Hepatocyte (in vitro differentiated cells): ENCODE measurements at regions not wholly inside any gene's neighbourhood (a gene's known extent, or its start where the extent isn't known, plus 50 kb on each side); places are given as distances from the start of the nearest gene placed in this dataset.
"Not testable (repeated sequence)": the region's sequence is repeated elsewhere in the genome, so short reads cannot be mapped to it uniquely, and the experiment has no call there.

ENCODE experiments used
- DNase-seq: peaks from one replicate; pipeline ENCODE4 v3.0.0-alpha.2; 2016; ENCODE audit warnings: low spot score
- H2AFZ ChIP-seq: fragments of 200-600 bp; sonication (generic); 2 replicates; pipeline ENCODE4 v1.6.0; 2016; ENCODE audit warnings: antibody characterized with exemption, mild to moderate bottlenecking
- H3K27ac ChIP-seq: fragments of 200-600 bp; sonication (generic); 2 replicates; pipeline ENCODE4 v1.5.1; 2016; ENCODE audit warnings: mild to moderate bottlenecking
- H3K27me3 ChIP-seq: fragments of 200-600 bp; sonication (generic); 2 replicates; pipeline ENCODE4 v1.6.1; 2016
- H3K36me3 ChIP-seq: fragments of 200-600 bp; sonication (generic); replicated peaks from 2 replicates; pipeline ENCODE4 v1.5.1; 2016; ENCODE audit warnings: low read depth; ENCODE audit not compliant: insufficient read depth
- H3K4me1 ChIP-seq: fragments of 200-600 bp; sonication (generic); 2 replicates; pipeline ENCODE4 v1.5.1; 2016; ENCODE audit warnings: mild to moderate bottlenecking, moderate library complexity; ENCODE audit not compliant: insufficient read depth
- H3K4me2 ChIP-seq: fragments of 200-600 bp; sonication (generic); 2 replicates; pipeline ENCODE4 v1.6.0; 2016
- H3K4me3 ChIP-seq: fragments of 200-600 bp; sonication (generic); 2 replicates; pipeline ENCODE4 v1.5.1; 2016; ENCODE audit warnings: mild to moderate bottlenecking
- H3K79me2 ChIP-seq: fragments of 200-600 bp; sonication (generic); 2 replicates; pipeline ENCODE4 v1.6.0; 2017; ENCODE audit warnings: mild to moderate bottlenecking
- H3K9me2 ChIP-seq: fragments of 200-600 bp; sonication (generic); replicated peaks from 2 replicates; pipeline ENCODE4 v1.6.0; 2017; ENCODE audit warnings: mild to moderate bottlenecking; ENCODE audit not compliant: insufficient read depth
- H3K9me3 ChIP-seq: fragments of 200-600 bp; sonication (generic); 2 replicates; pipeline ENCODE4 v1.5.1; 2016; ENCODE audit warnings: low read depth, mild to moderate bottlenecking
- H4K20me1 ChIP-seq: fragments of 200-600 bp; sonication (generic); 2 replicates; pipeline ENCODE4 v1.6.0; 2016; ENCODE audit warnings: mild to moderate bottlenecking; ENCODE audit not compliant: insufficient read depth, poor library complexity, severe bottlenecking
- CTCF ChIP-seq: fragments of 200-600 bp; sonication (generic); IDR thresholded peaks from 2 replicates; pipeline ENCODE4 v1.5.1; 2016; ENCODE audit warnings: antibody characterized with exemption, mild to moderate bottlenecking; ENCODE audit not compliant: poor library complexity
- EZH2 ChIP-seq: fragments of 200-600 bp; sonication (generic); IDR thresholded peaks from 2 replicates; pipeline ENCODE4 v1.6.1; 2016; ENCODE audit warnings: antibody characterized with exemption, mild to moderate bottlenecking, borderline replicate concordance
- EZH2phosphoT487 ChIP-seq: fragments of 200-600 bp; sonication (generic); IDR thresholded peaks from one replicate; pipeline ENCODE4 v1.6.1; 2018; ENCODE audit warnings: antibody characterized with exemption, mild to moderate bottlenecking, low read depth, moderate library complexity; ENCODE audit not compliant: unreplicated experiment, severe bottlenecking
- WGBS: methylation state at CpG from one replicate; pipeline ENCODE4 v1.1.6; 2016; ENCODE audit warnings: low lambda C conversion rate; ENCODE audit errors: missing lambda C conversion rate; 5-methylcytosine and 5-hydroxymethylcytosine counted together

- H2AFZ ChIP-seq: no peak overlapping the region
- H3K4me1 ChIP-seq: no peaks in the 10 kb centered on the region
- 56% methylated on average over 12 of the region's 12 CpGs for WGBS
- no peaks in the 10 kb centered on the region for H3K9me3 ChIP-seq
- no peak overlapping the region for H3K4me2 ChIP-seq
- H3K27me3 ChIP-seq: no peaks in the 10 kb centered on the region
- DNase-seq: no peak
- H4K20me1 ChIP-seq: no peaks in the 10 kb centered on the region
- no peak overlapping the region for H3K4me3 ChIP-seq
- no peaks in the 10 kb centered on the region for H3K9me2 ChIP-seq
- TF ChIP-seq EZH2 (no peak), CTCF (no peak), EZH2phosphoT487 (no peak)
- H3K27ac ChIP-seq: no peak overlapping the region
- H3K36me3 ChIP-seq: no peaks in the 10 kb centered on the region
- no peaks in the 10 kb centered on the region for H3K79me2 ChIP-seq
These were observed 616.3 kb downstream of the UQCRFS1 start for GRCh38 chr19:28596561-28597071.

- no peak overlapping the region for H3K4me2 ChIP-seq
- no peaks in the 10 kb centered on the region for H3K4me1 ChIP-seq
- H3K9me3 ChIP-seq: no peaks in the 10 kb centered on the region
- no peak for TF ChIP-seq EZH2
- no peak for TF ChIP-seq CTCF
- no peak for TF ChIP-seq EZH2phosphoT487
- H3K79me2 ChIP-seq: no peaks in the 10 kb centered on the region
- 86% methylated on average over 4 of the region's 4 CpGs for WGBS
- H3K27ac ChIP-seq: no peak overlapping the region
- DNase-seq: no peak
- no peak overlapping the region for H3K4me3 ChIP-seq
- no peak overlapping the region for H2AFZ ChIP-seq
- H3K27me3 ChIP-seq: no peaks in the 10 kb centered on the region
- H3K36me3 ChIP-seq: no peaks in the 10 kb centered on the region
- H3K9me2 ChIP-seq: no peaks in the 10 kb centered on the region
- no peaks in the 10 kb centered on the region for H4K20me1 ChIP-seq
These were observed 617.0 kb downstream of the UQCRFS1 start for GRCh38 chr19:28595722-28596480.

GRCh38 chr19:28594737-28595136, 618.2 kb downstream of the UQCRFS1 start:
- Histone ChIP-seq H3K4me3 (no peak overlapping the region), H3K9me2 (no peaks in the 10 kb centered on the region), H3K4me1 (no peaks in the 10 kb centered on the region), H3K9me3 (no peaks in the 10 kb centered on the region), H3K79me2 (no peaks in the 10 kb centered on the region), H4K20me1 (no peaks in the 10 kb centered on the region), H3K27ac (no peak overlapping the region), H3K4me2 (no peak overlapping the region), H2AFZ (no peak overlapping the region), H3K36me3 (no peaks in the 10 kb centered on the region), H3K27me3 (no peaks in the 10 kb centered on the region)
- 87% methylated on average over 2 of the region's 2 CpGs for WGBS
- DNase-seq: no peak
- TF ChIP-seq EZH2phosphoT487 (no peak), CTCF (no peak), EZH2 (no peak)

GRCh38 chr19:28589991-28590411, 623.0 kb downstream of the UQCRFS1 start:
- not testable (repeated sequence) for H3K79me2 ChIP-seq, H3K36me3 ChIP-seq, H3K27ac ChIP-seq, H3K4me3 ChIP-seq, H4K20me1 ChIP-seq, H3K9me3 ChIP-seq, H3K4me1 ChIP-seq, DNase-seq, H2AFZ ChIP-seq, H3K27me3 ChIP-seq, H3K4me2 ChIP-seq, H3K9me2 ChIP-seq
- 87% methylated on average over 11 of the region's 11 CpGs for WGBS
